ENCODE measurements at regions not wholly inside any gene's neighbourhood (a gene's known extent, or its start where the extent isn't known, plus 50 kb on each side); places are given as distances from the start of the nearest gene placed in this dataset.
"Not testable (repeated sequence)": the region's sequence is repeated elsewhere in the genome, so short reads cannot be mapped to it uniquely, and the experiment has no call there.

- no peak for DNase-seq (ENCODE audit: low read depth)
Measured at GRCh38 chr6:25122001-25122400, 157.2 kb upstream of the CARMIL1 start.

GRCh38 chr6:25122622-25123237 lies 156.4 kb upstream of the CARMIL1 start:
- no peak for DNase-seq (ENCODE audit: low read depth)

GRCh38 chr6:25124216-25124715 lies 154.9 kb upstream of the CARMIL1 start:
- no peak for DNase-seq (ENCODE audit: low read depth)

GRCh38 chr6:25125736-25126135 lies 153.4 kb upstream of the CARMIL1 start:
- DNase-seq (ENCODE audit: low read depth), result no peak

- no peak for DNase-seq (ENCODE audit: low read depth)
Measured at GRCh38 chr6:25127076-25127837, 151.9 kb upstream of the CARMIL1 start.

- DNase-seq (ENCODE audit: low read depth), result no peak
Measured at GRCh38 chr6:25130518-25130917, 148.7 kb upstream of the CARMIL1 start.

GRCh38 chr6:25132934-25133333 lies 146.2 kb upstream of the CARMIL1 start:
- DNase-seq (ENCODE audit: low read depth), result no peak

- no peak for DNase-seq (ENCODE audit: low read depth)
Measured at GRCh38 chr6:25133568-25133967, 145.6 kb upstream of the CARMIL1 start.

GRCh38 chr6:25136854-25137253 lies 142.3 kb upstream of the CARMIL1 start:
- DNase-seq (ENCODE audit: low read depth), result no peak

- DNase-seq (ENCODE audit: low read depth), result no peak
Measured at GRCh38 chr6:25137480-25137879, 141.7 kb upstream of the CARMIL1 start.

GRCh38 chr6:25137916-25138232 lies 141.3 kb upstream of the CARMIL1 start:
- DNase-seq (ENCODE audit: low read depth), result no peak

GRCh38 chr6:25138233-25138933 lies 140.8 kb upstream of the CARMIL1 start:
- DNase-seq (ENCODE audit: low read depth), result peak; percentile 79

- DNase-seq (ENCODE audit: low read depth), result no peak
Measured at GRCh38 chr6:25138934-25139415, 140.2 kb upstream of the CARMIL1 start.

GRCh38 chr6:25139608-25140007 lies 139.6 kb upstream of the CARMIL1 start:
- not testable (repeated sequence) for DNase-seq (ENCODE audit: low read depth)

GRCh38 chr6:25142506-25142905 lies 136.7 kb upstream of the CARMIL1 start:
- DNase-seq (ENCODE audit: low read depth), result no peak

- DNase-seq (ENCODE audit: low read depth), result no peak
Measured at GRCh38 chr6:25144919-25145318, 134.3 kb upstream of the CARMIL1 start.

- no peak for DNase-seq (ENCODE audit: low read depth)
Measured at GRCh38 chr6:25147223-25147622, 132.0 kb upstream of the CARMIL1 start.

GRCh38 chr6:25150031-25150430 lies 129.1 kb upstream of the CARMIL1 start:
- no peak for DNase-seq (ENCODE audit: low read depth)

- no peak for DNase-seq (ENCODE audit: low read depth)
Measured at GRCh38 chr6:25150863-25151262, 128.3 kb upstream of the CARMIL1 start.

GRCh38 chr6:25153079-25153478 lies 126.1 kb upstream of the CARMIL1 start:
- no peak for DNase-seq (ENCODE audit: low read depth)

GRCh38 chr6:25154034-25154596 lies 125.1 kb upstream of the CARMIL1 start:
- no peak for DNase-seq (ENCODE audit: low read depth)

GRCh38 chr6:25155211-25155610 lies 124.0 kb upstream of the CARMIL1 start:
- no peak for DNase-seq (ENCODE audit: low read depth)
